HepG2 (cell line): ENCODE measurements at regions not wholly inside any gene's neighbourhood (a gene's known extent, or its start where the extent isn't known, plus 50 kb on each side); places are given as distances from the start of the nearest gene placed in this dataset.

Source experiments
- ATAC-seq: fragments of 200-7000 bp; cut with Tn5 transposase; 3 replicates; pipeline ENCODE4 v1.9.1; 2020; ENCODE audit warnings: mild to moderate bottlenecking, moderate library complexity
- BruUV-seq: library from RNA; stranded (reverse); fragments of 400-500 nt; replicated peaks from 2 replicates; lab custom pipeline; 2021; lab: Mats Ljungman, UMichigan
- CTCF ChIA-PET: fragments of 300-600 bp; formaldehyde crosslinking; extraction: SDS; loops from one replicate; lab custom pipeline; 2021; ENCODE audit warnings: low total read pairs, inconsistent platforms, low intra/inter-chr PET ratio; lab: Yijun Ruan, JAX
- POLR2A ChIA-PET: fragments of 350-600 bp; sonication (Branson Sonifier 250); formaldehyde crosslinking; loops from one replicate; lab custom pipeline; 2020; ENCODE audit warnings: antibody characterized with exemption, inconsistent platforms; lab: Yijun Ruan, JAX
- DNase-seq: peaks from one replicate; pipeline ENCODE4 v3.0.0-alpha.2; 2015; ENCODE audit warnings: low spot score
- FAIRE-seq: peaks from 3 replicates; lab custom pipeline; 2011; peaks lifted over from hg19 to GRCh38; lab: Jason Lieb, UNC
- H2AFZ ChIP-seq: one replicate; pipeline ENCODE4 v1.6.1; 2011; ENCODE audit warnings: low read length, inconsistent platforms
- H3K27ac ChIP-seq: fragments of 300-600 bp; 3 replicates; pipeline ENCODE4 v1.8.0; 2011; ENCODE audit warnings: mixed run types, mild to moderate bottlenecking, mixed read lengths, low read length, inconsistent platforms; ENCODE audit not compliant: insufficient read depth; ENCODE audit errors: extremely low read length
- H3K27me3 ChIP-seq, 2 experiments: fragments of 200-600 bp in 1 of 2; 2 replicates in 1 of 2; 3 replicates in 1 of 2; pipeline versions ENCODE4 v1.6.0 to v1.8.0; 2011; ENCODE audit warnings: low read length in 2 of 2, mild to moderate bottlenecking in 2 of 2, moderate library complexity in 2 of 2, inconsistent platforms in 1 of 2; ENCODE audit not compliant: insufficient read depth in 2 of 2, control insufficient read depth in 1 of 2
- H3K36me3 ChIP-seq, 2 experiments: fragments of 200-600 bp in 1 of 2; replicated peaks in 1 of 2; 2 replicates in 1 of 2; 3 replicates in 1 of 2; pipeline versions ENCODE4 v1.5.1 to v1.8.0; 2011; ENCODE audit warnings: low read length in 2 of 2, inconsistent platforms in 1 of 2; ENCODE audit not compliant: insufficient read depth in 2 of 2, control insufficient read depth in 1 of 2
- H3K4me1 ChIP-seq: 2 replicates; pipeline ENCODE4 v1.5.1; 2012; ENCODE audit warnings: low read length, inconsistent platforms; ENCODE audit not compliant: insufficient read depth
- H3K4me2 ChIP-seq: 2 replicates; pipeline ENCODE4 v1.6.0; 2011; ENCODE audit warnings: low read depth, low read length, inconsistent platforms
- H3K4me3 ChIP-seq, 3 experiments: fragments of 200-600 bp in 1 of 3; sonication (generic), shearing (Covaris generic) in 1 of 3; replicated peaks in 1 of 3; 2 replicates each; pipeline ENCODE4 v1.5.1; 2011 to 2016; ENCODE audit warnings: low read length in 3 of 3, inconsistent platforms in 2 of 3, low read depth in 2 of 3, mild to moderate bottlenecking in 2 of 3, control low read depth in 1 of 3, mixed read lengths in 1 of 3; ENCODE audit not compliant: insufficient read depth in 1 of 3
- H3K79me2 ChIP-seq: one replicate; pipeline ENCODE4 v1.6.1; 2011; ENCODE audit warnings: low read length, inconsistent platforms; ENCODE audit not compliant: insufficient read depth
- H3K9ac ChIP-seq: 2 replicates; pipeline ENCODE4 v1.6.0; 2011; ENCODE audit warnings: mild to moderate bottlenecking, low read depth, low read length, inconsistent platforms; ENCODE audit not compliant: insufficient read depth
- H3K9me3 ChIP-seq: 2 replicates; pipeline ENCODE4 v1.5.1; 2012; ENCODE audit warnings: mild to moderate bottlenecking, low read length
- H4K20me1 ChIP-seq: 2 replicates; pipeline ENCODE4 v1.6.0; 2011; ENCODE audit warnings: inconsistent platforms, mild to moderate bottlenecking, low read length, moderate library complexity; ENCODE audit not compliant: insufficient read depth
- GFI1 ChIP-seq: sonication (generic); formaldehyde crosslinking; IDR thresholded peaks from 2 replicates; pipeline ENCODE4 v1.5.0; 2020; ENCODE audit warnings: missing genetic modification reagents, mild to moderate bottlenecking, borderline replicate concordance
- HMG20B ChIP-seq: conservative IDR thresholded peaks from 2 replicates; pipeline ENCODE4 v1.6.1; 2016; ENCODE audit warnings: missing genetic modification reagents, missing compliant biosample characterization
- NONO ChIP-seq, 2 experiments: fragments of 450-650 bp in 1 of 2; sonication (generic) in 1 of 2; formaldehyde crosslinking in 1 of 2; IDR thresholded peaks in 1 of 2; conservative IDR thresholded peaks in 1 of 2; 2 replicates each; pipeline versions ENCODE4 v1.6.1 to v1.8.0; 2017 to 2022; ENCODE audit warnings: mild to moderate bottlenecking in 1 of 2, missing genetic modification reagents in 1 of 2, moderate library complexity in 1 of 2
- PCBP2 ChIP-seq: fragments of 200-400 bp; formaldehyde crosslinking; optimal IDR thresholded peaks from 2 replicates; pipeline ENCODE3; 2018; ENCODE audit warnings: low read length, low read depth; ENCODE audit not compliant: poor library complexity, severe bottlenecking
- RFX5 ChIP-seq: IDR thresholded peaks from 2 replicates; pipeline ENCODE4 v1.6.1; 2011; ENCODE audit warnings: low read depth, low read length, improper control_type of control experiment
- STAG1 ChIP-seq: sonication (generic); formaldehyde crosslinking; IDR thresholded peaks from 2 replicates; pipeline ENCODE4 v1.4.0; 2020; ENCODE audit warnings: missing genetic modification reagents
- ZNF260 ChIP-seq: sonication (generic); formaldehyde crosslinking; IDR thresholded peaks from 2 replicates; pipeline ENCODE4 v1.4.0; 2020; ENCODE audit warnings: missing genetic modification reagents, low read depth, mild to moderate bottlenecking, borderline replicate concordance
- ZNF337 ChIP-seq: sonication (generic); formaldehyde crosslinking; IDR thresholded peaks from 2 replicates; pipeline ENCODE4 v1.5.1; 2020; ENCODE audit warnings: missing genetic modification reagents, low read depth, mild to moderate bottlenecking, borderline replicate concordance
- ZNF572 ChIP-seq: sonication (generic); formaldehyde crosslinking; IDR thresholded peaks from 2 replicates; pipeline ENCODE4 v1.5.1; 2020; ENCODE audit warnings: mild to moderate bottlenecking, missing genetic modification reagents
- ZNF615 ChIP-seq: sonication (generic); formaldehyde crosslinking; IDR thresholded peaks from 2 replicates; pipeline ENCODE4 v1.5.0; 2020; ENCODE audit warnings: mild to moderate bottlenecking, missing genetic modification reagents, borderline replicate concordance
- ZNF878 ChIP-seq: sonication (generic); formaldehyde crosslinking; IDR thresholded peaks from 2 replicates; pipeline ENCODE4 v1.8.1; 2023; ENCODE audit warnings: mild to moderate bottlenecking, missing genetic modification reagents, moderate library complexity
- WGBS: methylation state at CpG from one replicate; pipeline ENCODE4 v1.1.6; 2017; ENCODE audit warnings: low lambda C conversion rate; 5-methylcytosine and 5-hydroxymethylcytosine counted together
- in situ Hi-C: cut with HindIII; loops from 2 replicates; pipeline ENCODE4 v1.10.0; 2017; ENCODE audit warnings: low pct_unique_long_range_greater_than_20kb; ENCODE audit not compliant: extremely low pct_ligation_motif_present
- intact Hi-C: fragments of 100-400 bp; cut with micrococcal nuclease; formaldehyde crosslinking; loops from one replicate; pipeline ENCODE4 v1.10.0; 2022; ENCODE audit not compliant: unreplicated experiment
- TF ChIP-seq, protein P1 (sequence below): sonication (generic); formaldehyde crosslinking; IDR thresholded peaks from 2 replicates; pipeline ENCODE4 v1.5.0; 2020; ENCODE audit warnings: missing genetic modification reagents
- TF ChIP-seq, protein P2 (sequence below): IDR thresholded peaks from 2 replicates; pipeline ENCODE4 v1.6.1; 2018; ENCODE audit warnings: missing genetic modification reagents
- TF ChIP-seq, protein P3 (sequence below): sonication (generic); formaldehyde crosslinking; IDR thresholded peaks from 2 replicates; pipeline ENCODE4 v1.4.0; 2020; ENCODE audit warnings: missing genetic modification reagents

DNA sequence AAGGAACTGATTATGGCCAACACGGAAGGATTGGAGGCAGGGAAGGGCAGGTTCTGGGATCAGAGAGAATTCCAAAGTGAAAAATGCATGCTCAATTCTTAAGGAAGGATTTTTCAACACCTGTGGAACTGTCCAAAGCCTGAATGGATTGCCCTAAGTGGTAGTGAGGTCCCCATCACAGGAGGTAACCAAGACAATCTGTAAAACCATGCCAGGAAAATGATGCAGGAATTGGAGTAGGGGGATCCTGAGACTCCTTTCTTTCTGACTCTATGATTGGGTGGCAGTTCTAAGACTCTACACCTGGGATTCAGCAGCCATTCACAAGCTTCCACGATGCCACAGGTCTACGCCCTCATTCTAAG lies 56.5 kb upstream of the ZNRF4 start:
- Histone ChIP-seq H3K27me3 (no peaks in the 10 kb centered on the region; a peak in 1 of 5 replicates), H3K9me3 (no peaks in the 10 kb centered on the region), H3K79me2 (no peaks in the 10 kb centered on the region), H3K4me3 (no peak overlapping the region), H3K9ac (no peak overlapping the region), H3K27ac (no peak overlapping the region), H3K4me1 (no peaks in the 10 kb centered on the region), H3K36me3 (no peaks in the 10 kb centered on the region), H3K4me2 (no peak overlapping the region), H4K20me1 (no peaks in the 10 kb centered on the region), H2AFZ (no peak overlapping the region)
- FAIRE-seq (no peak), DNase-seq (no peak), ATAC-seq (no peak)
- ChIA-PET POLR2A (no interaction called here), CTCF (no interaction called here)
- TF ChIP-seq STAG1 (no peak), ZNF572 (CRISPR knock-in tag) (no peak), NONO (IDR thresholded peaks at IDR 0.05) (no peak), NONO (CRISPR knock-in tag; conservative IDR thresholded peaks at IDR 0.05) (no peak), ZNF260 (CRISPR knock-in tag) (no peak)
- TF ChIP-seq, protein P1, sequence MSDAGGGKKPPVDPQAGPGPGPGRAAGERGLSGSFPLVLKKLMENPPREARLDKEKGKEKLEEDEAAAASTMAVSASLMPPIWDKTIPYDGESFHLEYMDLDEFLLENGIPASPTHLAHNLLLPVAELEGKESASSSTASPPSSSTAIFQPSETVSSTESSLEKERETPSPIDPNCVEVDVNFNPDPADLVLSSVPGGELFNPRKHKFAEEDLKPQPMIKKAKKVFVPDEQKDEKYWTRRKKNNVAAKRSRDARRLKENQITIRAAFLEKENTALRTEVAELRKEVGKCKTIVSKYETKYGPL (CRISPR knock-in tag), result no peak
- intact Hi-C loops, result no loop called here
- WGBS, result 24% methylated on average over 3 of the region's 3 CpGs
- BruUV-seq, result no TSS peak
- in situ Hi-C loops, result no loop called here

DNA sequence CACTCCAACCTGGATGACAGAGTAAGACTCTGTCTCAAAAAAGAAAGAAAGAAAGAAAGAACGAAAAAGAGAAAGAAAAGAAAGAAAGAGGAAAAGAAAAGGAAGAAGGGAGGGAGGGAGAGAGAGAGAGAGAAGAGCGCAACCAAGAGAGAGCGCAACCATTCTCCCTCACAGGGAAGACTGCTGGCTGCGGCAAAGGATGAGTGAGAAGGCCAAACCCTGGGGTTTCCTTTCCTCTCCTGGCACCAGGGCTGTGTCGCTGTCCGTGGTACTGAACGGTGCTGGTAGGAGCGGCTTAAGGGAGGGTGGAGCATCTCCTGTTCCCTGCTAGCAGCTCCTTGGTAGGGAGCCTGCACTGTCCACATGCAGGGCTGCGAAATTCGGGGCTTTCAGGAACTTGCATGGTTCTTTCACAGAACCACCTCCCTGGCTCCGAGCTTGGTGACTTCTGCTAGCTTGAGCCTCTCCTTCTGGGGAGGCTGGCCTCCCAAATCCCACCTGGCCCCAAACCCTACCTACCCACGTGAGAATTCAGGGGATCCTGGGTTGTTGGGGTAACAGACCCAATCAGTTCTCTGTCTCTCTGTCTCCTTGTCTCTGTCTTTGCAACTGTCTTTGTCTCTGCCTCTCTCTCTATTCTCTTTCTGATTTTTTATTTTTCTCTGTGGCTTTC lies 51.1 kb upstream of the ZNRF4 start:
- FAIRE-seq (no peak), DNase-seq (peak; percentile 63), ATAC-seq (peak; percentile 88)
- no TSS peak for BruUV-seq
- WGBS, result 17% methylated on average over 5 of the region's 12 CpGs
- ChIA-PET CTCF (no interaction called here), POLR2A (no interaction called here)
- Histone ChIP-seq H3K27ac (no peak overlapping the region), H3K4me2 (no peak overlapping the region), H3K27me3 (no peaks in the 10 kb centered on the region; a peak in 1 of 5 replicates), H3K4me3 (no peak overlapping the region), H4K20me1 (no peaks in the 10 kb centered on the region), H3K9me3 (no peaks in the 10 kb centered on the region), H3K9ac (no peak overlapping the region), H3K36me3 (no peaks in the 10 kb centered on the region), H3K79me2 (no peaks in the 10 kb centered on the region), H2AFZ (no peak overlapping the region), H3K4me1 (no peaks in the 10 kb centered on the region)
- in situ Hi-C loops (no loop called here), intact Hi-C loops (no loop called here)
- TF ChIP-seq, protein P2, sequence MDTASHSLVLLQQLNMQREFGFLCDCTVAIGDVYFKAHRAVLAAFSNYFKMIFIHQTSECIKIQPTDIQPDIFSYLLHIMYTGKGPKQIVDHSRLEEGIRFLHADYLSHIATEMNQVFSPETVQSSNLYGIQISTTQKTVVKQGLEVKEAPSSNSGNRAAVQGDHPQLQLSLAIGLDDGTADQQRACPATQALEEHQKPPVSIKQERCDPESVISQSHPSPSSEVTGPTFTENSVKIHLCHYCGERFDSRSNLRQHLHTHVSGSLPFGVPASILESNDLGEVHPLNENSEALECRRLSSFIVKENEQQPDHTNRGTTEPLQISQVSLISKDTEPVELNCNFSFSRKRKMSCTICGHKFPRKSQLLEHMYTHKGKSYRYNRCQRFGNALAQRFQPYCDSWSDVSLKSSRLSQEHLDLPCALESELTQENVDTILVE, result peak; percentile 96
- TF ChIP-seq RFX5, result no peak
- TF ChIP-seq HMG20B, result 0 out of 2 replicates have a peak, but pooled peaks have one; percentile 55
- no peak for TF ChIP-seq ZNF337
- TF ChIP-seq ZNF615 (CRISPR knock-in tag), result no peak
- TF ChIP-seq PCBP2, result no peak
- no peak for TF ChIP-seq GFI1 (CRISPR knock-in tag)
- TF ChIP-seq ZNF878 (CRISPR knock-in tag), result peak; percentile 88
- TF ChIP-seq, protein P3, sequence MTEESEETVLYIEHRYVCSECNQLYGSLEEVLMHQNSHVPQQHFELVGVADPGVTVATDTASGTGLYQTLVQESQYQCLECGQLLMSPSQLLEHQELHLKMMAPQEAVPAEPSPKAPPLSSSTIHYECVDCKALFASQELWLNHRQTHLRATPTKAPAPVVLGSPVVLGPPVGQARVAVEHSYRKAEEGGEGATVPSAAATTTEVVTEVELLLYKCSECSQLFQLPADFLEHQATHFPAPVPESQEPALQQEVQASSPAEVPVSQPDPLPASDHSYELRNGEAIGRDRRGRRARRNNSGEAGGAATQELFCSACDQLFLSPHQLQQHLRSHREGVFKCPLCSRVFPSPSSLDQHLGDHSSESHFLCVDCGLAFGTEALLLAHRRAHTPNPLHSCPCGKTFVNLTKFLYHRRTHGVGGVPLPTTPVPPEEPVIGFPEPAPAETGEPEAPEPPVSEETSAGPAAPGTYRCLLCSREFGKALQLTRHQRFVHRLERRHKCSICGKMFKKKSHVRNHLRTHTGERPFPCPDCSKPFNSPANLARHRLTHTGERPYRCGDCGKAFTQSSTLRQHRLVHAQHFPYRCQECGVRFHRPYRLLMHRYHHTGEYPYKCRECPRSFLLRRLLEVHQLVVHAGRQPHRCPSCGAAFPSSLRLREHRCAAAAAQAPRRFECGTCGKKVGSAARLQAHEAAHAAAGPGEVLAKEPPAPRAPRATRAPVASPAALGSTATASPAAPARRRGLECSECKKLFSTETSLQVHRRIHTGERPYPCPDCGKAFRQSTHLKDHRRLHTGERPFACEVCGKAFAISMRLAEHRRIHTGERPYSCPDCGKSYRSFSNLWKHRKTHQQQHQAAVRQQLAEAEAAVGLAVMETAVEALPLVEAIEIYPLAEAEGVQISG (CRISPR knock-in tag), result peak; percentile 77
